K562 (cell line): ENCODE measurements at regions not wholly inside any gene's neighbourhood (a gene's known extent, or its start where the extent isn't known, plus 50 kb on each side); places are given as distances from the start of the nearest gene placed in this dataset.

Experiments
- CHD2 ChIP-seq: IDR thresholded peaks from 2 replicates; pipeline ENCODE4 v1.6.1; 2011; ENCODE audit warnings: low read depth, low read length
- HMG20A ChIP-seq: fragments of 450-650 bp; formaldehyde crosslinking; conservative IDR thresholded peaks from 2 replicates; pipeline ENCODE4 v1.4.0; 2020; ENCODE audit warnings: mild to moderate bottlenecking, mixed read lengths
- OTX1 ChIP-seq: fragments of 450-650 bp; formaldehyde crosslinking; IDR thresholded peaks from 2 replicates; pipeline ENCODE4 v1.4.0; 2022; ENCODE audit warnings: mild to moderate bottlenecking
- RAD21 ChIP-seq, 2 experiments: fragments of 250-450 bp in 1 of 2; fragments of 450-650 bp in 1 of 2; sonication (Bioruptor Pico) in 1 of 2; formaldehyde crosslinking in 1 of 2; IDR thresholded peaks in 1 of 2; conservative IDR thresholded peaks in 1 of 2; 2 replicates each; pipeline versions ENCODE4 v1.4.0 to v1.8.0; 2020 to 2022; ENCODE audit warnings: mild to moderate bottlenecking in 2 of 2, moderate library complexity in 1 of 2
- RB1 ChIP-seq: fragments of 450-650 bp; IDR thresholded peaks from 2 replicates; pipeline ENCODE4 v1.6.1; 2017; ENCODE audit warnings: low read depth, mild to moderate bottlenecking
- RBBP5 ChIP-seq: fragments of 200-600 bp; sonication (generic); IDR thresholded peaks from 2 replicates; pipeline ENCODE4 v1.6.1; 2012; ENCODE audit warnings: borderline replicate concordance, mild to moderate bottlenecking, low read length, control low read depth, inconsistent platforms; ENCODE audit not compliant: insufficient read depth, poor library complexity, severe bottlenecking
- SMAD4 ChIP-seq: fragments of 250-450 bp; sonication (Bioruptor Pico); conservative IDR thresholded peaks from 2 replicates; pipeline ENCODE4 v1.8.0; 2021; ENCODE audit warnings: inconsistent platforms, mild to moderate bottlenecking, moderate library complexity
- STAG1 ChIP-seq: sonication (generic); formaldehyde crosslinking; IDR thresholded peaks from 2 replicates; pipeline ENCODE4 v1.5.0; 2020; ENCODE audit warnings: missing genetic modification reagents, borderline replicate concordance
- TEAD1 ChIP-seq, 2 experiments: fragments of 450-650 bp in 1 of 2; sonication (generic) in 1 of 2; formaldehyde crosslinking; IDR thresholded peaks; 2 replicates each; pipeline versions ENCODE4 v1.4.0 to v1.8.0; 2020 to 2022; ENCODE audit warnings: mild to moderate bottlenecking in 2 of 2, missing genetic modification reagents in 1 of 2
- U2AF1 ChIP-seq: fragments of 200-400 bp; formaldehyde crosslinking; optimal IDR thresholded peaks from 2 replicates; pipeline ENCODE3; 2017; ENCODE audit warnings: mild to moderate bottlenecking, low read depth, low read length, moderate library complexity
- ZZZ3 ChIP-seq: fragments of 450-650 bp; IDR thresholded peaks from 2 replicates; pipeline ENCODE4 v1.6.1; 2016; ENCODE audit warnings: antibody characterized with exemption, mild to moderate bottlenecking, moderate library complexity
- TF ChIP-seq, protein P1 (sequence below): fragments of 250-450 bp; sonication (Bioruptor Pico); IDR thresholded peaks from 2 replicates; pipeline ENCODE4 v1.8.0; 2022; ENCODE audit warnings: inconsistent platforms, mild to moderate bottlenecking, moderate library complexity, borderline replicate concordance
- TF ChIP-seq, protein P2 (sequence below): fragments of 250-450 bp; sonication (Bioruptor Pico); IDR thresholded peaks from 2 replicates; pipeline ENCODE4 v1.5.0; 2021; ENCODE audit warnings: mild to moderate bottlenecking, borderline replicate concordance
- TF ChIP-seq, protein P3 (sequence below): fragments of 150-350 bp; IDR thresholded peaks from 2 replicates; pipeline ENCODE4 v1.6.1; 2014; ENCODE audit warnings: low read depth, mild to moderate bottlenecking, low read length, borderline replicate concordance
- TF ChIP-seq, protein P4 (sequence below), 2 experiments: fragments of 150-350 bp in 1 of 2; IDR thresholded peaks; 2 replicates each; pipeline ENCODE4 v1.6.1; 2012 to 2016; ENCODE audit warnings: low read depth in 2 of 2, low read length in 2 of 2, mild to moderate bottlenecking in 1 of 2, moderate library complexity in 1 of 2
- TF ChIP-seq, protein P5 (sequence below): sonication (generic); formaldehyde crosslinking; IDR thresholded peaks from 2 replicates; pipeline ENCODE4 v1.8.0; 2022; ENCODE audit warnings: mild to moderate bottlenecking, missing genetic modification reagents

DNA sequence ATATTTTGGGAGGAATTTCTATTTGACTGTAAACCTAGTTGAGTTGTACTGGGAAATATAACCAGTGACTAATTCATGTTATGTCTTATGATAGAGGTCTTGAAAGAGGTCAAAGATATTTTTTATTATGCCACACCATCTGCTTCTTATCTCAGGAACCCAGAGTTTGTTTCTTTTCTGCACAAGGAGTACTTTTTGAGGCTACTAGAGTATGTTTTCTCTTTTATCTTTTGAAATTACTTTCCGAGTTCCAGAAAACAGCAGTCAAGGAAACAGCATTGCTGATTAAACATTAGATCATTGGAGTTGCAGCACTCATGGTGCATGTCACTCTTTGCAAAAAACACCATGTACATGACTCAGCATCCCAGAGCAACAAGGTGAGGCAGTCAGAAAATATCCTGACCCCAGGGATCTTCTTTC, 645.8 kb upstream of the NR2F2 start (continued):
- TF ChIP-seq, protein P1, sequence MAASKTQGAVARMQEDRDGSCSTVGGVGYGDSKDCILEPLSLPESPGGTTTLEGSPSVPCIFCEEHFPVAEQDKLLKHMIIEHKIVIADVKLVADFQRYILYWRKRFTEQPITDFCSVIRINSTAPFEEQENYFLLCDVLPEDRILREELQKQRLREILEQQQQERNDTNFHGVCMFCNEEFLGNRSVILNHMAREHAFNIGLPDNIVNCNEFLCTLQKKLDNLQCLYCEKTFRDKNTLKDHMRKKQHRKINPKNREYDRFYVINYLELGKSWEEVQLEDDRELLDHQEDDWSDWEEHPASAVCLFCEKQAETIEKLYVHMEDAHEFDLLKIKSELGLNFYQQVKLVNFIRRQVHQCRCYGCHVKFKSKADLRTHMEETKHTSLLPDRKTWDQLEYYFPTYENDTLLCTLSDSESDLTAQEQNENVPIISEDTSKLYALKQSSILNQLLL (CRISPR knock-in tag), result no peak
- TF ChIP-seq SMAD4 (CRISPR knock-in tag), result peak; percentile 91
- 0 out of 4 replicates have a peak, but pooled peaks of 1 of the 2 experiments have one; percentile 1 for TF ChIP-seq RAD21 (CRISPR knock-in tag; conservative IDR thresholded peaks at IDR 0.05 in 1 of 2, IDR thresholded peaks at IDR 0.05 in 1 of 2)
- TF ChIP-seq STAG1 (CRISPR knock-in tag), result no peak
- TF ChIP-seq U2AF1, result no peak
- no peak for TF ChIP-seq CHD2
- no peak for TF ChIP-seq OTX1 (CRISPR knock-in tag)
- no peak for TF ChIP-seq HMG20A (CRISPR knock-in tag)
- TF ChIP-seq, protein P2, sequence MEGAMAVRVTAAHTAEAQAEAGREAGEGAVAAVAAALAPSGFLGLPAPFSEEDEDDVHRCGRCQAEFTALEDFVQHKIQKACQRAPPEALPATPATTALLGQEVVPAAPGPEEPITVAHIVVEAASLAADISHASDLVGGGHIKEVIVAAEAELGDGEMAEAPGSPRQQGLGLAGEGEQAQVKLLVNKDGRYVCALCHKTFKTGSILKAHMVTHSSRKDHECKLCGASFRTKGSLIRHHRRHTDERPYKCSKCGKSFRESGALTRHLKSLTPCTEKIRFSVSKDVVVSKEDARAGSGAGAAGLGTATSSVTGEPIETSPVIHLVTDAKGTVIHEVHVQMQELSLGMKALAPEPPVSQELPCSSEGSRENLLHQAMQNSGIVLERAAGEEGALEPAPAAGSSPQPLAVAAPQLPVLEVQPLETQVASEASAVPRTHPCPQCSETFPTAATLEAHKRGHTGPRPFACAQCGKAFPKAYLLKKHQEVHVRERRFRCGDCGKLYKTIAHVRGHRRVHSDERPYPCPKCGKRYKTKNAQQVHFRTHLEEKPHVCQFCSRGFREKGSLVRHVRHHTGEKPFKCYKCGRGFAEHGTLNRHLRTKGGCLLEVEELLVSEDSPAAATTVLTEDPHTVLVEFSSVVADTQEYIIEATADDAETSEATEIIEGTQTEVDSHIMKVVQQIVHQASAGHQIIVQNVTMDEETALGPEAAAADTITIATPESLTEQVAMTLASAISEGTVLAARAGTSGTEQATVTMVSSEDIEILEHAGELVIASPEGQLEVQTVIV (CRISPR knock-in tag), result no peak
- TF ChIP-seq, protein P3, sequence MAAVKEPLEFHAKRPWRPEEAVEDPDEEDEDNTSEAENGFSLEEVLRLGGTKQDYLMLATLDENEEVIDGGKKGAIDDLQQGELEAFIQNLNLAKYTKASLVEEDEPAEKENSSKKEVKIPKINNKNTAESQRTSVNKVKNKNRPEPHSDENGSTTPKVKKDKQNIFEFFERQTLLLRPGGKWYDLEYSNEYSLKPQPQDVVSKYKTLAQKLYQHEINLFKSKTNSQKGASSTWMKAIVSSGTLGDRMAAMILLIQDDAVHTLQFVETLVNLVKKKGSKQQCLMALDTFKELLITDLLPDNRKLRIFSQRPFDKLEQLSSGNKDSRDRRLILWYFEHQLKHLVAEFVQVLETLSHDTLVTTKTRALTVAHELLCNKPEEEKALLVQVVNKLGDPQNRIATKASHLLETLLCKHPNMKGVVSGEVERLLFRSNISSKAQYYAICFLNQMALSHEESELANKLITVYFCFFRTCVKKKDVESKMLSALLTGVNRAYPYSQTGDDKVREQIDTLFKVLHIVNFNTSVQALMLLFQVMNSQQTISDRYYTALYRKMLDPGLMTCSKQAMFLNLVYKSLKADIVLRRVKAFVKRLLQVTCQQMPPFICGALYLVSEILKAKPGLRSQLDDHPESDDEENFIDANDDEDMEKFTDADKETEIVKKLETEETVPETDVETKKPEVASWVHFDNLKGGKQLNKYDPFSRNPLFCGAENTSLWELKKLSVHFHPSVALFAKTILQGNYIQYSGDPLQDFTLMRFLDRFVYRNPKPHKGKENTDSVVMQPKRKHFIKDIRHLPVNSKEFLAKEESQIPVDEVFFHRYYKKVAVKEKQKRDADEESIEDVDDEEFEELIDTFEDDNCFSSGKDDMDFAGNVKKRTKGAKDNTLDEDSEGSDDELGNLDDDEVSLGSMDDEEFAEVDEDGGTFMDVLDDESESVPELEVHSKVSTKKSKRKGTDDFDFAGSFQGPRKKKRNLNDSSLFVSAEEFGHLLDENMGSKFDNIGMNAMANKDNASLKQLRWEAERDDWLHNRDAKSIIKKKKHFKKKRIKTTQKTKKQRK, result no peak
- TF ChIP-seq, protein P4, sequence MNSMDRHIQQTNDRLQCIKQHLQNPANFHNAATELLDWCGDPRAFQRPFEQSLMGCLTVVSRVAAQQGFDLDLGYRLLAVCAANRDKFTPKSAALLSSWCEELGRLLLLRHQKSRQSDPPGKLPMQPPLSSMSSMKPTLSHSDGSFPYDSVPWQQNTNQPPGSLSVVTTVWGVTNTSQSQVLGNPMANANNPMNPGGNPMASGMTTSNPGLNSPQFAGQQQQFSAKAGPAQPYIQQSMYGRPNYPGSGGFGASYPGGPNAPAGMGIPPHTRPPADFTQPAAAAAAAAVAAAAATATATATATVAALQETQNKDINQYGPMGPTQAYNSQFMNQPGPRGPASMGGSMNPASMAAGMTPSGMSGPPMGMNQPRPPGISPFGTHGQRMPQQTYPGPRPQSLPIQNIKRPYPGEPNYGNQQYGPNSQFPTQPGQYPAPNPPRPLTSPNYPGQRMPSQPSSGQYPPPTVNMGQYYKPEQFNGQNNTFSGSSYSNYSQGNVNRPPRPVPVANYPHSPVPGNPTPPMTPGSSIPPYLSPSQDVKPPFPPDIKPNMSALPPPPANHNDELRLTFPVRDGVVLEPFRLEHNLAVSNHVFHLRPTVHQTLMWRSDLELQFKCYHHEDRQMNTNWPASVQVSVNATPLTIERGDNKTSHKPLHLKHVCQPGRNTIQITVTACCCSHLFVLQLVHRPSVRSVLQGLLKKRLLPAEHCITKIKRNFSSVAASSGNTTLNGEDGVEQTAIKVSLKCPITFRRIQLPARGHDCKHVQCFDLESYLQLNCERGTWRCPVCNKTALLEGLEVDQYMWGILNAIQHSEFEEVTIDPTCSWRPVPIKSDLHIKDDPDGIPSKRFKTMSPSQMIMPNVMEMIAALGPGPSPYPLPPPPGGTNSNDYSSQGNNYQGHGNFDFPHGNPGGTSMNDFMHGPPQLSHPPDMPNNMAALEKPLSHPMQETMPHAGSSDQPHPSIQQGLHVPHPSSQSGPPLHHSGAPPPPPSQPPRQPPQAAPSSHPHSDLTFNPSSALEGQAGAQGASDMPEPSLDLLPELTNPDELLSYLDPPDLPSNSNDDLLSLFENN (IDR thresholded peaks at IDR 0.05; ENCODE audit: low read depth in 2 of 2, low read length in 2 of 2), result no peak
- TF ChIP-seq RB1, result no peak
- no peak for TF ChIP-seq ZZZ3
- TF ChIP-seq, protein P5, sequence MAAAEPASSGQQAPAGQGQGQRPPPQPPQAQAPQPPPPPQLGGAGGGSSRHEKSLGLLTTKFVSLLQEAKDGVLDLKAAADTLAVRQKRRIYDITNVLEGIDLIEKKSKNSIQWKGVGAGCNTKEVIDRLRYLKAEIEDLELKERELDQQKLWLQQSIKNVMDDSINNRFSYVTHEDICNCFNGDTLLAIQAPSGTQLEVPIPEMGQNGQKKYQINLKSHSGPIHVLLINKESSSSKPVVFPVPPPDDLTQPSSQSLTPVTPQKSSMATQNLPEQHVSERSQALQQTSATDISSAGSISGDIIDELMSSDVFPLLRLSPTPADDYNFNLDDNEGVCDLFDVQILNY (CRISPR knock-in tag), result no peak
- TF ChIP-seq TEAD1 (CRISPR knock-in tag; IDR thresholded peaks at IDR 0.05), result 0 out of 4 replicates have a peak, but pooled peaks of 1 of the 2 experiments have one; percentile 5
- TF ChIP-seq RBBP5, result no peak
